Adrenal gland (tissue), 5 donors: ENCODE measurements at regions not wholly inside any gene's neighbourhood (a gene's known extent, or its start where the extent isn't known, plus 50 kb on each side); places are given as distances from the start of the nearest gene placed in this dataset.

Source experiments
- CTCF ChIP-seq, 6 experiments: fragments of 450-650 bp in 4 of 6; fragments of 200-600 bp in 2 of 6; sonication (generic) in 1 of 6; IDR thresholded peaks; 1 replicate in 5 of 6; 2 replicates in 1 of 6; pipeline versions ENCODE4 v1.5.1 to v1.8.0; 2016 to 2021; ENCODE audit warnings: antibody characterized with exemption in 6 of 6, mild to moderate bottlenecking in 2 of 6, moderate library complexity in 1 of 6
- POLR2A ChIP-seq, 2 donors: fragments of 450-650 bp; IDR thresholded peaks; one replicate each; pipeline ENCODE4 v1.6.1; 2017; ENCODE audit warnings: antibody characterized with exemption in 2 of 2, mild to moderate bottlenecking in 2 of 2, moderate library complexity in 1 of 2
- donor health status: DM: no; HTN: no; CAD: no.

DNA sequence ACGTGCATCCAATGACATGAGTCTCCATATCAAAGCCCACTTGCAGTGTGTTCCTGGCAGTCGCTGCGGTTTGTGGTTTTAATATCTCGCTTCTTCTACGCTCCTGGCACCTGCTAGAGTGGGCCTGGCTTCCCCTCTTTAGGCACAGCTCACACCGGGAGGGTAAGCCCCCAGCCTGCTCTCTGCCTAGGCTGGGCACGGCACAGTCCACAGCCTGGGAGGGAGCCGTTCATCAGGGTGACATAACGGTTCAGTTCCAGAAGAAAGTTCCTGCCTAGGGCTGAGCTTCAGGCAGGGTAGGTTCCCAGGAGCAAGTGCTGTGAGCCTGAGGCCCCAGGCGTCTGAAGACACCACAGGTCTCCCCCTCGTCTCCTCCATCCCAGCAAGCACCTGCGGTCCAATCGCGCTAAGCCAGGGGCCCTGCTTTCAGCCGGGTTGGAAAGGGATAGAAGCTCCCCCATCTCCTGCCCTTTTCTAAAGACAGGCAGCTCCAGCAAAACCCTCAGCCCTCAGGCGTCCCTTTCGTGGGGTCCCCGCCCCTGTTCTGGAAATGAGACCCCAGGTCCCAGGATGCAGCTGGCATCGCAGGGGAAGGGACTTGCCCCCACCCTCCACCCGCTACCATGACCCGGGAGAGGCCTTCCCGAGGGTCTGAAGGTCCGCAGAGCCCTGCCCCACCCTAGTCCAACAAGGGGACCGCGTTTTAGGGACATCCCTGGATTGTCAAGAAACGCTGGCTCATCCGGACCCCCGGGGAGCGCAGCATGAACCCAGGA is 121.6 kb upstream of the ZNF507 start:
- no peak for TF ChIP-seq CTCF (IDR thresholded peaks at IDR 0.05)
- TF ChIP-seq POLR2A (IDR thresholded peaks at IDR 0.05), result no peak
